GM21529 (cell line): ENCODE measurements at regions not wholly inside any gene's neighbourhood (a gene's known extent, or its start where the extent isn't known, plus 50 kb on each side); places are given as distances from the start of the nearest gene placed in this dataset.

Source experiments
- ATAC-seq: cut with Tn5 transposase; IDR thresholded peaks from one replicate; pipeline ENCODE4 v1.9.1; 2021; ENCODE audit not compliant: unreplicated experiment

- ATAC-seq, result no peak
Measured at GRCh38 chr14:42469637-42470426, 863.2 kb downstream of the LRFN5 start.

GRCh38 chr14:42460673-42461072 is 854.0 kb downstream of the LRFN5 start:
- ATAC-seq, result no peak

GRCh38 chr14:42459171-42459685 is 852.6 kb downstream of the LRFN5 start:
- ATAC-seq, result no peak

GRCh38 chr14:42441615-42442014 is 834.9 kb downstream of the LRFN5 start:
- no peak for ATAC-seq

- no peak for ATAC-seq
Measured at GRCh38 chr14:42437809-42438208, 831.1 kb downstream of the LRFN5 start.

- ATAC-seq, result no peak
Measured at GRCh38 chr14:42429401-42429800, 822.7 kb downstream of the LRFN5 start.

- ATAC-seq, result peak; percentile 88
Measured at GRCh38 chr14:42428996-42429395, 822.3 kb downstream of the LRFN5 start.

GRCh38 chr14:42424501-42424900 is 817.8 kb downstream of the LRFN5 start:
- ATAC-seq, result no peak

GRCh38 chr14:42421377-42422078 is 814.9 kb downstream of the LRFN5 start:
- no peak for ATAC-seq

- no peak for ATAC-seq
Measured at GRCh38 chr14:42420071-42420470, 813.4 kb downstream of the LRFN5 start.

GRCh38 chr14:42407153-42407552 is 800.5 kb downstream of the LRFN5 start:
- no peak for ATAC-seq

GRCh38 chr14:42391146-42391834 is 784.6 kb downstream of the LRFN5 start:
- ATAC-seq, result no peak

- ATAC-seq, result no peak
Measured at GRCh38 chr14:42378880-42379279, 772.2 kb downstream of the LRFN5 start.

- no peak for ATAC-seq
Measured at GRCh38 chr14:42378274-42378673, 771.6 kb downstream of the LRFN5 start.

- no peak for ATAC-seq
Measured at GRCh38 chr14:42374332-42374731, 767.7 kb downstream of the LRFN5 start.

- ATAC-seq, result no peak
Measured at GRCh38 chr14:42370056-42370455, 763.4 kb downstream of the LRFN5 start.

GRCh38 chr14:42368234-42368633 is 761.6 kb downstream of the LRFN5 start:
- no peak for ATAC-seq

GRCh38 chr14:42353315-42353714 is 746.6 kb downstream of the LRFN5 start:
- no peak for ATAC-seq

GRCh38 chr14:42335918-42336317 is 729.2 kb downstream of the LRFN5 start:
- ATAC-seq, result no peak

- ATAC-seq, result no peak
Measured at GRCh38 chr14:42334931-42335330, 728.3 kb downstream of the LRFN5 start.

GRCh38 chr14:42323426-42323825 is 716.8 kb downstream of the LRFN5 start:
- no peak for ATAC-seq
